ENCODE measurements at regions not wholly inside any gene's neighbourhood (a gene's known extent, or its start where the extent isn't known, plus 50 kb on each side); places are given as distances from the start of the nearest gene placed in this dataset.

GRCh38 chr6:103154779-103155572 is 1704.7 kb downstream of the HACE1 start:
- H3K79me2 ChIP-seq (ENCODE audit: control insufficient read depth in 1 of 2, insufficient read depth in 2 of 2, low read length in 2 of 2) = no peaks in the 10 kb centered on the region
- no peak overlapping the region for H3K27ac ChIP-seq (ENCODE audit: low read depth, low read length)
- ChIA-PET POLR2A (ENCODE audit: partially characterized antibody) (no interaction called here), CTCF (ENCODE audit: partially characterized antibody) (no interaction called here)
- H2BK12ac ChIP-seq (ENCODE audit: low read depth, low read length) = no peak overlapping the region
- DNase-seq (ENCODE audit: low read depth in 1 of 2, low spot score in 2 of 2) (no peak), FAIRE-seq (no peak)
- no peak overlapping the region for H2BK5ac ChIP-seq (ENCODE audit: low read depth, low read length)
- H3K9ac ChIP-seq (replicated peaks in 1 of 4; ENCODE audit: extremely low read depth in 1 of 4, low read depth in 3 of 4, low read length in 3 of 4) = no peak overlapping the region
- H4K20me1 ChIP-seq (replicated peaks in 1 of 2; ENCODE audit: control insufficient read depth in 1 of 2, insufficient read depth in 2 of 2, low read length in 2 of 2) = no peaks in the 10 kb centered on the region
- H2BK15ac ChIP-seq (ENCODE audit: low read length) = no peak overlapping the region
- no peak overlapping the region for H3K56ac ChIP-seq (replicated peaks; ENCODE audit: insufficient read length, low read depth, low read length)
- 84% methylated on average over 4 of the region's 4 CpGs; no CpG with 5 or more reads in 1 of the 2 experiments for WGBS, 2 experiments (ENCODE audit: extremely low coverage in 1 of 2, insufficient coverage in 1 of 2, insufficient read length in 1 of 2, insufficient replicate concordance in 2 of 2, low coverage in 1 of 2, low lambda C conversion rate in 2 of 2, missing lambda C conversion rate in 1 of 2)
- H2BK120ac ChIP-seq (replicated peaks; ENCODE audit: low read depth, low read length) = no peak overlapping the region
- H3K4me1 ChIP-seq (replicated peaks in 1 of 4; ENCODE audit: control insufficient read depth in 3 of 4, insufficient read depth in 4 of 4, low read length in 3 of 4) = no peaks in the 10 kb centered on the region
- no peak overlapping the region for H2AK5ac ChIP-seq (ENCODE audit: low read depth, low read length)
- no peaks in the 10 kb centered on the region for H3K27me3 ChIP-seq (replicated peaks in 1 of 4; ENCODE audit: control insufficient read depth in 3 of 4, extremely low read depth in 1 of 4, insufficient read depth in 3 of 4, low read length in 3 of 4)
- H3K23me2 ChIP-seq (ENCODE audit: low read depth, low read length) = no peaks in the 10 kb centered on the region
- H3K4me3 ChIP-seq (ENCODE audit: extremely low read depth in 1 of 4, insufficient read depth in 2 of 4, low read depth in 3 of 4, low read length in 4 of 4) = no peak overlapping the region
- H2AFZ ChIP-seq (ENCODE audit: low read length) = no peak overlapping the region
- H3K23ac ChIP-seq (ENCODE audit: insufficient read length) = no peak overlapping the region
- no peak overlapping the region for H3K4me2 ChIP-seq (ENCODE audit: insufficient read depth in 1 of 2, low read depth in 2 of 2, low read length in 2 of 2)
- H4K8ac ChIP-seq (ENCODE audit: extremely low read depth, insufficient read depth, low read length) = no peak overlapping the region
- H3K14ac ChIP-seq (ENCODE audit: insufficient read length) = no peak overlapping the region
- H3K36me3 ChIP-seq (ENCODE audit: control insufficient read depth in 2 of 4, insufficient read depth in 4 of 4, low read length in 3 of 4) = no peaks in the 10 kb centered on the region
- H4K91ac ChIP-seq (replicated peaks; ENCODE audit: insufficient read length, low read length) = no peak overlapping the region
- H3K79me1 ChIP-seq (ENCODE audit: low read depth, low read length) = no peaks in the 10 kb centered on the region
- no peak overlapping the region for H2BK20ac ChIP-seq (ENCODE audit: low read length)
- H3K18ac ChIP-seq (ENCODE audit: extremely low read depth, low read length) = no peak overlapping the region
- H3K9me3 ChIP-seq (ENCODE audit: insufficient read depth in 2 of 2, low read depth in 1 of 2, low read length in 1 of 2) = no peaks in the 10 kb centered on the region
- H4K5ac ChIP-seq (ENCODE audit: insufficient read length, low read depth, low read length) = no peak overlapping the region
- H3K4ac ChIP-seq (replicated peaks; ENCODE audit: insufficient read length, low read depth, low read length) = no peak overlapping the region
- TF ChIP-seq ATF2 (IDR thresholded peaks at IDR 0.05; ENCODE audit: low read length) (no peak), CTCF (IDR thresholded peaks at IDR 0.05; ENCODE audit: control extremely low read depth in 1 of 3, insufficient read depth in 1 of 3, low read depth in 1 of 3, low read length in 3 of 3) (no peak), SP1 (IDR thresholded peaks at IDR 0.05; ENCODE audit: low read depth, low read length) (no peak), JUN (IDR thresholded peaks at IDR 0.05; ENCODE audit: low read depth, low read length) (no peak), CTBP2 (IDR thresholded peaks at IDR 0.05; ENCODE audit: borderline replicate concordance, insufficient read depth, insufficient read length, low read length) (no peak), BCL11A (IDR thresholded peaks at IDR 0.05; ENCODE audit: low read depth in 2 of 2, low read length in 2 of 2) (no peak), CEBPB (IDR thresholded peaks at IDR 0.05; ENCODE audit: low read depth, low read length) (no peak), TEAD4 (IDR thresholded peaks at IDR 0.05; ENCODE audit: low read depth, low read length) (no peak), RBBP5 (IDR thresholded peaks at IDR 0.05; ENCODE audit: borderline replicate concordance, low read depth, low read length) (no peak)

All from H1 (cell line).